ENCODE measurements at regions not wholly inside any gene's neighbourhood (a gene's known extent, or its start where the extent isn't known, plus 50 kb on each side); places are given as distances from the start of the nearest gene placed in this dataset.

DNA sequence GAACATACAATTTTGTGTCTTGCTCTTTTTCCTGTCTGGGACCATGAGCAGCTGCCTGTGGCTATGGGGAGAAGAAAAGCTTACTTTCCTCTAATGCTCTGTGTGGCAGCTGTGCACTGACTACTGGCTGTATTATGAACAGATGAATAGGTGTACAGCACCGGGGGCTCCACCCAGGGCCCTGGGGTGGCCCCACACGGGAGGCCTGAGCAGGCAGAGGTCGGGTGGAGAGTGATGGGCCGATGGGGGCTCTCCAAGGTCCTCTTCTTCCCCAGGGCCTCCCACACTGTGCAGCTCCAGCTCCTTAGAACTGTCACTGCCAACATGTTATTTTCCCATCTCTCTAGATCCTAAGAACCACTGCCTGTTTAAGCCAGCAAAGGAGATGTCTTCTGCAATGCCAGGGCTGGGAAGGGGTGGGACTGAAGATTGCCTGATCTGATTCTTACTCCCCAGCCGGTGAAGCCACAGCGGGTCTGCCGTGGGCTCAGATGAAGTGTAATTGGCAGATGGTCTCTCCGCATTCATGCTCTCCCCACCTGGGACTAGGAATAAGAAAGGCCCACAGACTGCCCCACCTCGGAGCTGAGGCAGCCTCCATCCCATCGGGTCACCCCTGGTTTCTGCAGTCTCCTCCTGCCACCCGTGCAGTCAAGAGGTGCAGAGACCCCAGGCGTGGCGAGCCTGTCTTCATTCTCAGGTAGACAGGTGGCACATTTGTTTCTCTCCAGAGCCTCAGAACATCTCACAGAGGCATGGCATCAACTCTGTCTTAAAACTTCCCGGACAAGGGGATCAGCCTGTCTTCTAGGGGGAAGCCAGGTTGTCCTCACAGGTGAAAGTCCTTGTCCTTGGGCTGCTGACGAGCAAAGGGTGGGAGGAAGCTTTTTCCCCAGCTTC lies 186.5 kb upstream of the GALNT2 start:
- Mint-ChIP-seq H3K9me3 (no peaks in the 10 kb centered on the region), H3K4me3 (no peak overlapping the region), H3K27ac (no peak overlapping the region), H3K36me3 (no peaks in the 10 kb centered on the region), H3K4me1 (no peaks in the 10 kb centered on the region), H3K27me3 (peaks cover 11 to 22% of the 10 kb centered on the region in 2 donors)
- ChIA-PET POLR2A (ENCODE audit: partially characterized antibody) (no interaction called here), CTCF (ENCODE audit: partially characterized antibody) (no interaction called here)
- Histone ChIP-seq H3K27ac (ENCODE audit: low read depth, low read length) (no peak overlapping the region), H3K36me3 (ENCODE audit: insufficient read depth, low read length) (no peaks in the 10 kb centered on the region), H3K4me1 (ENCODE audit: insufficient read depth, low read length) (no peaks in the 10 kb centered on the region), H3K27me3 (ENCODE audit: insufficient read depth, low read length) (no peaks in the 10 kb centered on the region), H3K4me3 (ENCODE audit: low read length in 2 of 2) (no peak overlapping the region), H3K9me3 (ENCODE audit: control insufficient read depth in 1 of 2, low read length in 2 of 2) (no peaks in the 10 kb centered on the region)
- intact Hi-C loops (cut with micrococcal nuclease): no loop called here
- DNase-seq: no peak

DNA sequence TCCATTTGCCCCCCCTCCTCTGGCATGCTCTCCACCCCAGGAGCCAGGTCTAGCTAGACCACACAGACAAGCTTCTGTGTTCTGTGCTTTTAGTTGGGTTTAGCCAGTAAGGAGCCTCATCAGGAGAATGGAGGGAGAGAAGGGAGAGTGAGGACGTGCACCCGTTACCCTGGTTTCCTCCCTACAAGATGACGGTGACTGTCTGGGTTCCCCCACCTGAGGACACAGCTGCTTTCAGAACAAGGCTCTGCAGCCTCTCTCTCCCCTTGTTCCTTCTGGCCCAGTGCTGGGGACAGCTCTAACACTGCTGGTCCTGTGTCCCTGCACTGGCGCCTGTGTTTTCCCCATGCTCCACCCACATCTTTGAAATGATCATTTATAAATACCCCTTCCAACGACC lies 184.4 kb upstream of the GALNT2 start:
- H3K9me3 Mint-ChIP-seq: no peaks in the 10 kb centered on the region
- CTCF ChIA-PET (ENCODE audit: partially characterized antibody): no interaction called here
- H3K4me1 Mint-ChIP-seq: no peaks in the 10 kb centered on the region
- no peak overlapping the region for H3K27ac ChIP-seq (ENCODE audit: low read depth, low read length)
- no peaks in the 10 kb centered on the region for H3K27me3 ChIP-seq (ENCODE audit: insufficient read depth, low read length)
- no peaks in the 10 kb centered on the region for H3K36me3 ChIP-seq (ENCODE audit: insufficient read depth, low read length)
- no peaks in the 10 kb centered on the region for H3K9me3 ChIP-seq (ENCODE audit: control insufficient read depth in 1 of 2, low read length in 2 of 2)
- POLR2A ChIA-PET (ENCODE audit: partially characterized antibody): no interaction called here
- peaks cover 9 to 26% of the 10 kb centered on the region in 2 donors for H3K27me3 Mint-ChIP-seq
- no peak overlapping the region for H3K27ac Mint-ChIP-seq
- H3K4me3 ChIP-seq (ENCODE audit: low read length in 2 of 2): no peak overlapping the region
- H3K4me1 ChIP-seq (ENCODE audit: insufficient read depth, low read length): no peaks in the 10 kb centered on the region
- intact Hi-C loops (cut with micrococcal nuclease): no loop called here
- DNase-seq: no peak
- no peak overlapping the region for H3K4me3 Mint-ChIP-seq
- H3K36me3 Mint-ChIP-seq: no peaks in the 10 kb centered on the region

DNA sequence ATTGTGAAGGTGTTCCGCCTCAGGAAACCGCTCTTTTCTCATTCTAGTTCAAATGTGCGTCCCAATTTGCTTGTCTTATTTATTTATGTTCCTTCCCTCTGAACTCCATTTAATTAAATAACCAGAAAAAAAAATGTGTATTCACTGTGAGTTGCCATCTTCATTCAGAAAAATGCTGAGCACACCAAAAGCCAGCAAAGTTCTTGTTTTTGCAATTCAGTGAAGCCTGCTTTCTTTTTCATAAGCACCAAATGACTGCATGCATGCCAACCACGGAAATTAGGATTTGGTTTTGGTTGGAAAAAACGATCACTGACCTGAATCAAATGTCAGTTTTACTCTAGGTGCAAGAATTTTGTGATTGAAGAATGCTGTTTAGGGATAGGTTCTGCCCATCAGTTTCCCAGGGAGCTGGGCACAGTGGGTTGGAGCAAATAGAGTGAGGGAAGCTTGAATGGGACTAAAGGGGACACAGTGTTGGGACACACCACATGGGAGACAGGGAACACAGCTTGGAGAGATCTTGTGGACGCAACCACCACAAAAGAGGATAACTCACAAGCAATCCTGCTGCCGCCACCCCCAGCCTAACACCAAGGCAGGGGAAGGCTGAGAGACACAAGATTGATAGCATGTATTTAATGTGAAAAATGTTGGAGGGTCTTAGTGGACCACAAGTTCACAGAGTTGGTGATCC lies 183.4 kb upstream of the GALNT2 start:
- H3K36me3 ChIP-seq (ENCODE audit: insufficient read depth, low read length): no peaks in the 10 kb centered on the region
- H3K27ac ChIP-seq (ENCODE audit: low read depth, low read length): no peak overlapping the region
- intact Hi-C loops (cut with micrococcal nuclease): no loop called here
- H3K4me1 ChIP-seq (ENCODE audit: insufficient read depth, low read length): no peaks in the 10 kb centered on the region
- H3K27me3 ChIP-seq (ENCODE audit: insufficient read depth, low read length): no peaks in the 10 kb centered on the region
- no peaks in the 10 kb centered on the region for H3K9me3 ChIP-seq (ENCODE audit: control insufficient read depth in 1 of 2, low read length in 2 of 2)
- Mint-ChIP-seq H3K9me3 (no peaks in the 10 kb centered on the region), H3K4me3 (no peak overlapping the region), H3K36me3 (no peaks in the 10 kb centered on the region), H3K27ac (no peak overlapping the region), H3K4me1 (no peaks in the 10 kb centered on the region), H3K27me3 (peaks cover 9 to 23% of the 10 kb centered on the region in 2 donors)
- DNase-seq: no peak
- CTCF ChIA-PET (ENCODE audit: partially characterized antibody): no interaction called here
- POLR2A ChIA-PET (ENCODE audit: partially characterized antibody): no interaction called here
- H3K4me3 ChIP-seq (ENCODE audit: low read length in 2 of 2): no peak overlapping the region

DNA sequence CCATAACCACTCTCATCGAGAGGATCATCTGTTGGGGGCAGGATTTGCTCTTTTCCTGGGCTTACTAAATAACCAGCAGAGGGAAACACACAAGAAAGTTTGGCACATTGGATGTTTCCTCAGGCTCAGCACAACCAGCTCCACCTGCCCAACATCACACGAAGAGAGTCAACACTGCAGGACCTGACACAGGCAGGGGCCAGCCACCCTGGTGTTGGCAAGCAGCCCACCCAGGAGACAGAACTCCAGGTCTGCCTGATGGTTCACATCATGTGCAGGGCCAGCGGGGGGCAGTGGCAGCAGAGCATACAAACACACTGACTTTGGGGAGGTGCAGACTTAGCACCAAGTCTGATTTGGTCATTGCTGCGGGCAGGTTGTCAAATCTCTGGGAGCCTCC lies 182.3 kb upstream of the GALNT2 start:
- no peak overlapping the region for H3K4me3 Mint-ChIP-seq
- Histone ChIP-seq H3K9me3 (ENCODE audit: control insufficient read depth in 1 of 2, low read length in 2 of 2) (no peaks in the 10 kb centered on the region), H3K27me3 (ENCODE audit: insufficient read depth, low read length) (no peaks in the 10 kb centered on the region), H3K4me3 (ENCODE audit: low read length in 2 of 2) (no peak overlapping the region), H3K36me3 (ENCODE audit: insufficient read depth, low read length) (no peaks in the 10 kb centered on the region), H3K27ac (ENCODE audit: low read depth, low read length) (no peak overlapping the region), H3K4me1 (ENCODE audit: insufficient read depth, low read length) (no peaks in the 10 kb centered on the region)
- H3K36me3 Mint-ChIP-seq: no peaks in the 10 kb centered on the region
- no peaks in the 10 kb centered on the region for H3K4me1 Mint-ChIP-seq
- no peak for DNase-seq
- H3K27ac Mint-ChIP-seq: no peak overlapping the region
- intact Hi-C loops (cut with micrococcal nuclease): no loop called here
- H3K9me3 Mint-ChIP-seq: no peaks in the 10 kb centered on the region
- POLR2A ChIA-PET (ENCODE audit: partially characterized antibody): no interaction called here
- CTCF ChIA-PET (ENCODE audit: partially characterized antibody): no interaction called here
- H3K27me3 Mint-ChIP-seq: peaks cover 6 to 21% of the 10 kb centered on the region in 2 donors

DNA sequence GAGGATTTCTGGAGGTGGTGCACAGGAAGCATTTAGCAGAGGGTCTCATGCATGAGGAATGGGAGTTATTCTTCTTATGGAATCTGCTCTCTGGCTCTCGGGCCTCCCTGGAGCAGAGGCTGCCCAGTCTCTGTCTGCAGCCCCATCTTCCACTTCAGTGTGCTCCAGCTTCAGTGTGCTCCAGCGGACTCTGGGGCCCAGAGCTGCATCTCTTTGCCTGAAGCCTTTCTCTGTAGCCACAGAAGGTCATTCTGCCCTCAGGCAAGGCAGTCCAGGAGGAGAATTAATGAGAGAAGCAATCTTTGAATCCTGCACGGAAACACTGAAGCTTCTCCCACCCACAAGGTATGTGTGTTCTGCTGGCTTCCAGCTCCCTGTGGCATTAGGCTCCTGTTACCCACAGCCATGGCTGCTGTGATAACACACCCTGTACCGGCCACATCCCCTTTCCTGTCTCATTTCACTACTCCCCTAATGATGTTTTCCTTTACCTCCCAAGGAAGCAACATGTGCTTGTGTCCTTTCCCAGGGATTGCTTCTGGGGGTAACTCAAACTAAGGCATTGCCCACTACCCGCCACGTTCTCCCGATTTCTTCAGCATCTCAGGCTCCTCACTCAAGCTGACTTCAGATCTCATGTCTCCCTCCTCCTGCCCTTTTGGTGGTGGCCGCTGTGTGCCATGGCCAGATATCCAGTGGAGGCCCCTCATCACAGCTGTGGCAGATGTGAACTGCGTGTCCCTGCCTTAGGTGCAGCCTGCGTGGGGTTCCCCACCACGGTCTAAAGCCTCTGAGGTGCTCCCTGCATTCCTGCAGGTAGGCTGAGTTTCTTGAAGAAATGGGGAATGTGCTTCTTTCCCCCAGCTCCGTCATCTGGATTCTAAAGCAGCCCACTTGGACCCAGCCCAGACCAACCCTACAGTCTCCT lies 181.2 kb upstream of the GALNT2 start:
- DNase-seq: no peak
- Mint-ChIP-seq H3K9me3 (no peaks in the 10 kb centered on the region), H3K27me3 (peaks cover 4 to 20% of the 10 kb centered on the region in 2 donors), H3K4me3 (no peak overlapping the region), H3K27ac (no peak overlapping the region), H3K36me3 (no peaks in the 10 kb centered on the region), H3K4me1 (no peaks in the 10 kb centered on the region)
- Histone ChIP-seq H3K4me3 (ENCODE audit: low read length in 2 of 2) (no peak overlapping the region), H3K27ac (ENCODE audit: low read depth, low read length) (no peak overlapping the region), H3K9me3 (ENCODE audit: control insufficient read depth in 1 of 2, low read length in 2 of 2) (no peaks in the 10 kb centered on the region), H3K27me3 (ENCODE audit: insufficient read depth, low read length) (no peaks in the 10 kb centered on the region), H3K36me3 (ENCODE audit: insufficient read depth, low read length) (no peaks in the 10 kb centered on the region), H3K4me1 (ENCODE audit: insufficient read depth, low read length) (no peaks in the 10 kb centered on the region)
- POLR2A ChIA-PET (ENCODE audit: partially characterized antibody): no interaction called here
- intact Hi-C loops (cut with micrococcal nuclease): no loop called here
- CTCF ChIA-PET (ENCODE audit: partially characterized antibody): no interaction called here

DNA sequence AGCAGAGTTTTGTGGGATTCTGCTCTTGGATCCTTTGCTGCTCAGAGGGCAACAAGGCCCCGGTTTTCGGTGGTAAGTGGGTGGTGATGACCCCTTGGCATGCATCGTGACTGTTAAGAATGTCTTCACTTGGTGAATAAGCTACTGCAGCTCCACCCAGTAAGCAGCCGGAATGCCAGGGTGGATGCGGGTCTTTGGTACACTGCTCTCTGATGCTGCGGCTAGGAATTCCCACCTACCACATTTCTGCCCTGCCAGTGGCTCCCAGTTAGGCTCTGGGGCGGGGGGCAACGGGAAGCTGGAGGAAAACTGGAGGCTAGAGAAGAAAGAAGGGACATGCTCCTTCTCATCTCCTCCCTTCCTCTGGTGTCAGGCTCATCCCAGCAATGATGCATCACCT lies 180.4 kb upstream of the GALNT2 start:
- Histone ChIP-seq H3K27me3 (ENCODE audit: insufficient read depth, low read length) (no peaks in the 10 kb centered on the region), H3K27ac (ENCODE audit: low read depth, low read length) (no peak overlapping the region), H3K9me3 (ENCODE audit: control insufficient read depth in 1 of 2, low read length in 2 of 2) (no peaks in the 10 kb centered on the region), H3K36me3 (ENCODE audit: insufficient read depth, low read length) (no peaks in the 10 kb centered on the region), H3K4me3 (ENCODE audit: low read length in 2 of 2) (no peak overlapping the region), H3K4me1 (ENCODE audit: insufficient read depth, low read length) (no peaks in the 10 kb centered on the region)
- ChIA-PET CTCF (ENCODE audit: partially characterized antibody) (no interaction called here), POLR2A (ENCODE audit: partially characterized antibody) (no interaction called here)
- Mint-ChIP-seq H3K36me3 (no peaks in the 10 kb centered on the region), H3K27ac (no peak overlapping the region), H3K4me1 (no peaks in the 10 kb centered on the region), H3K27me3 (peaks cover 4 to 20% of the 10 kb centered on the region in 2 donors), H3K9me3 (no peaks in the 10 kb centered on the region), H3K4me3 (no peak overlapping the region)
- DNase-seq: no peak
- intact Hi-C loops (cut with micrococcal nuclease): no loop called here

All from CD4-positive, alpha-beta memory T cell (primary cell).